HG02678 (cell line): ENCODE measurements at regions not wholly inside any gene's neighbourhood (a gene's known extent, or its start where the extent isn't known, plus 50 kb on each side); places are given as distances from the start of the nearest gene placed in this dataset.

Experiments used
- ATAC-seq: cut with Tn5 transposase; IDR thresholded peaks from one replicate; pipeline ENCODE4 v1.9.1; 2021; ENCODE audit warnings: mild to moderate bottlenecking, moderate library complexity; ENCODE audit not compliant: unreplicated experiment

- no peak for ATAC-seq
Measured at GRCh38 chr9:19732441-19732951, 56.3 kb downstream of the SLC24A2 start.

DNA sequence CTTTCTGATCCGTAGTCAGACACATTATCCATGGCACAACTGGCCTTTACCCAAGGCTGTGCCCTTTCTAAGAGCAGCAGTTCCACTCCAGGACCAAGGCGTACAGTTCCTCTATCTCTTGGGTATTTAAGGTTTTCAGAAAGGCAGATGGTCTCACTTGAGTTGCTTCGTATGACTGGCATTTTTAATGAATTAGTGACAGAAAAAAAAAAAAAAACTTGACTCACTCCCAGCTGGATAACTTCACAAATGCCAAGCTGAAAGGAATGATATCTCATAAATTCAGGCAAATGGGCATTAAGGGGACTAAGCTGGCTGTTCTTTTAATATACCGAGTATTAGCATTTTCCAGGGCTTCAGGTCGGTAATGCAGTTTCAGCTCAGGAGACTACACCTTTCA lies 60.7 kb downstream of the SLC24A2 start:
- no peak for ATAC-seq

DNA sequence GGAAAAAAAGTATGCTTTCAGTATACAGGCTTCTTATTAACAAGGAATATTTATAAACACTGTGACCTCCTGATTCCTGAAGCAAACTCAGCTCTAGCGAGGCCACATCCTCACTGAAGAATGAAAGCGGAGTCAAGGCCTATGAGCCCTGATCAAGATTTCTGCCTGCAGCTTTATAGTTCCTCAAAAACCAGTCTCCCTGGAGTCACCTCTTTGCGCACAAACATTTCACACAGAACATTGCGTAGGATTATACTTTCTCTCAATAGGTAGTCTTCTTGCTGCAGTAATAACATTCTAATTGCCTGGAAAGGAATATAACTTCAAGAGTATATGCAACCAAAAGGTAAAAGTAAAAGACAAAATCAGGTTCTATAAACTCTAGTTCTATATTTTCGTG lies 62.9 kb downstream of the SLC24A2 start:
- ATAC-seq, result no peak

GRCh38 chr9:19720377-19720776 lies 68.5 kb downstream of the SLC24A2 start:
- no peak for ATAC-seq

- ATAC-seq, result no peak
Measured at GRCh38 chr9:19703702-19704101, 85.1 kb downstream of the SLC24A2 start.

DNA sequence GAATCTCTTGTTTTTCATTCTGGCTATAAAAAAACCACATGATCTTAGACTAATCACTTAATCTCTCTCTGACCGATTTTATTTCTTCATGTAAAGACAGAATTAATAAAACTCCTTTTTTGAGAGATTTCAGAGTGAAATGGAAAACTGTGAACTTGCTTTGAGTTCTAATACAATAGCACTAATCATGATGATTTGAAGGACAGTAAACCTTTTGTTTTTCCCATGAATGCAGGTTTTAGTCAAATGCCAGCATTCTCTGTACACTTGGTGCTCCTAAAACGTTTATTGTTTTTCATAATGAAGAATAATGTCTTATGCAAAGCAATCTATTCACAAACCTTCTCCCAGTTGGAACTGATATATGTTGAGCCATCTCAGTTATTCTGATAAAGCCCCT lies 86.8 kb downstream of the SLC24A2 start:
- no peak for ATAC-seq

GRCh38 chr9:19701274-19701673 lies 87.6 kb downstream of the SLC24A2 start:
- no peak for ATAC-seq

GRCh38 chr9:19700699-19701098 lies 88.1 kb downstream of the SLC24A2 start:
- ATAC-seq, result no peak

- no peak for ATAC-seq
Measured at GRCh38 chr9:19699756-19700155, 89.1 kb downstream of the SLC24A2 start.

GRCh38 chr9:19698960-19699359 lies 89.9 kb downstream of the SLC24A2 start:
- no peak for ATAC-seq

GRCh38 chr9:19694601-19695000 lies 94.2 kb downstream of the SLC24A2 start:
- ATAC-seq, result no peak

- no peak for ATAC-seq
Measured at GRCh38 chr9:19690128-19690527, 98.7 kb downstream of the SLC24A2 start.

DNA sequence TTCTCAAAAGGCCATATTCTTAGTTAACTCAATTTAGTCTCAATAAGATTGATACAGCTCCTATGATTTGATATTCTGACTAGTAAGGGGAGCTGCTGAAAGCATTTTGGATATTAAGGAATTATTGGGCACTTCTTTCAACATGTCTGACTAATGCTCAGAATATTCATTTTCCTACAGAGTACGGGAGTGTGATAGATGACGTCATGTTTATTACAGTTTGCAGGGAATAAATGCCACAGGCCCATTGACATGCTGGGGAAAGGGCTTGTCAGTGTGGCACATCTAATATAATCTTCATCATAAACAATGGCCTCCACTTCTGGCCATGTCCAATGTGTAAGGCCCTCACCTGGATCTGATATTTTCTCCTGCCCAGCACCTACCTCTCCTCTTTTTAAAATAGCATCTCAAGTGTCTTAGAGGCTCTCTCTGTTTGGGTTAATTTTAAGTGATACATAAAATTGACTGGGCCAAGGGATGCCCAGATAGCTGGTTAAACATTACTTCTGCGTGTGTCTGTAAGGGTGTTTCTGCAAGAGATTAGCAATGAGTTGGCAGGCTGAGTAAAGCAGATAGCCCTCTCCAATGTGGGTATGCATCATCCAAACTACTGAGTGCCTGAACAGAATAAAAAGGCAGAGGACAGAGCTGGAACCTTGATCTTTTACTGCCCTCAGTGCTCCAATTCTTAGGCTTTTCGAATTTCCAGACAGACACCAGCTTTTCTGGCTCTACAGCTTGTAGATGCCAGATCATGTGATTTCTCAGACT lies 99.3 kb downstream of the SLC24A2 start:
- no peak for ATAC-seq

- no peak for ATAC-seq
Measured at GRCh38 chr9:19683715-19684114, 105.1 kb downstream of the SLC24A2 start.

DNA sequence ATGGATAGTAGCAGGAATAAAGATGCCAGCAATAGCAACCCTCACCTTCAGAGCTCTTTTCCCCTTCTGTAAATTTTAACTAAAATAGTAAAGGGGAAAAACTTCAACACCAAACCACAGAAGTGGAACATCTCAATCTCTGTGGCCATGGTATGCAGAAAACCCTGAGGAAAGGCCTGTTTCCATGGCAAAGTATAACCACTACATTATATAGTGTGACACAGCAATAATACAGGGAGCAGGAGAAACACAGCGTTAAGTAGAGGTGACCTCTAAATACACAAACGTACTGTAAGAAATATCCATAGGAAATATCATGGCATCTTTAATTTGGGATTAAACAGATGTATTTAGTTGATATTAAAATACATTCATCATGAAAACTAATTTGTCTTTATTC lies 106.4 kb downstream of the SLC24A2 start:
- ATAC-seq, result no peak

DNA sequence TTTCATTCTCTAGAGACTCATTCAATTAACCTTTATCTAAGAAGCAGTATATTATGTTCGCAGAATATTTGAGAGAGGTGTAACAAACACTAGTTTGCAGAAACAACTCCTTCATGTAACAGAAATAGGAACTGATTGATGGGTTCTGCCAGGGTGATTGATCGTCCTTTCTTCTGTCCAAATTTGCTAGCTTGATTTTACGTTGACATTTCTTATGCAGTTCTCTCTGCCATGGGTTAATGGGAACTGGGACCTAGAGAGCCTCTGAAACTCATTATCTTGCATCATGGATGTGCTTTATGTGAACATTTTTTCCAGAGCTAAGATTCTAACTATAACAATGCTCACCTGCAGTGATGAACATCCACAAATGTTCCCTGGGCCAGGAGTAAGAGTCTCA lies 107.0 kb downstream of the SLC24A2 start:
- ATAC-seq, result no peak

GRCh38 chr9:19677924-19678323 lies 110.9 kb downstream of the SLC24A2 start:
- no peak for ATAC-seq

DNA sequence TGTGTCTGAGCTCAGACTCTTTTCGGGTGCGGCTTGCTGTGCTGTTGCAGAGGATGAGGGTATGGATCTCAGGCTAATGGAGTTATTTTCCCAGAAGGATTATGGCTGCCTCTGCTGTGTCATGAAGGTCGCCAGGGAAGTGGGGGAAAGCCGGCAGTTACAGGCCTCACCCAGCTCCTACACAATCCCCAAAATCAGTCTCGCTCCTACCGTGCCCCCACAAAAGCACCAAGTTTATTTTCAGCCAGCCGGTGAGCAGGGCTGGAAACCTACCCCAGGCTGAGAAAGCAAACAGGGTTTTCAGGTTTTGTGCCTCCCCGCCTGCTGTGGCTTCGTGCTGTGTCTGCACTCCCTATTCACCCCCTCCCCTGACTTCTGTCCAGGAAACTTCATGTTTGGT lies 113.3 kb downstream of the SLC24A2 start:
- ATAC-seq, result no peak

- no peak for ATAC-seq
Measured at GRCh38 chr9:19666575-19666974, 122.3 kb downstream of the SLC24A2 start.

DNA sequence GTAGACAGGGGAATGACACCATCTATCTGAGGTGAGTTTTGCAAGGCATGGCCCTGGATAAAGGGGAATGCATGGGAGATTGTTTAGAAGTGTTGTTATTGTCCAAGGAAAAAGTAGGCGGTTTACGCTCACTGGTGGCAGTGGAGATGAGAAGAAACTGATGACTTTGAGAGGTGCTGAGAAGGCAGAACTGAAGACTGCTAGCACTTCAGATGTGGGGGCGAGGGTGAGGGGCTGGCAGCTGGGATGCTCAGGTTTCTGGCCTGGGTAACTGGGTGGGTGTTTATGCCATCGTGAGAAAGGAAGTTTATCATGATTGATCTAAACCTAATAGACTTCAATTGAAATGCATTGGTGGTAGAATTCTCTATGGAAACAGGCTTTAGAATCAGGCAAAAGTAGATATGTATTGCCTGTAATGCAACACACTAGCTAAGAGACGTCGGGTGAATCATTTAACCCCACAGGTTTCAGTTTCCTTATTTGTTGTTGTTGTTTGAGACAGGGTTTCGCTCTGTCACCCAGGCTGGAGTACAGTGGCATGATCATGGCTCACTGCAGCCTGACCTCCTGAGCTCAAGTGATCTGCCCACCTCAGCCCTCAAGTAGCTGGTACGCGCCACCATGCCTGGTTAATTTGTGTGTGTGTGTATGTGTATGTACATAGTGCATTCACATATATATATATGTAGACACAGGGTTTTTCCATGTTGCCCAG lies 123.5 kb downstream of the SLC24A2 start:
- ATAC-seq, result peak; percentile 99

DNA sequence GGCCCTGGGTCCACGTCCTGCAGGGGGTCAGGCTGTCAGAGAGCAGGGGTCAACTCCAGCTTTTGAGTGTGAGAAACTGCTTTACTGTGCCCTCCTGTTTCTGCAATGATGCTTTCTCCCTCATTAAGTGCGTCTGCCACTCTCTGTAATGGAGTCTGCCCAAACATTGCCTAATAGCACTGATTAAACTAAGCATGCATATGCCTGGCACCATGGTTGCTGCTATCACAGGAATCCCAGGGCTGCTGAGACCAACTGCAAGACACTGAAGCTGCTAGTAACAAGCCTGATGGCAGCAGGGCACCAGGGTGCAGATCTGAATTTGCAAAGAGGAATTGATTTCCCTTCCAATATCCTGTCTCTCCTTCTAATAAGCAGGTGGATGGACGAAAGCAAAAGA lies 125.3 kb downstream of the SLC24A2 start:
- no peak for ATAC-seq

DNA sequence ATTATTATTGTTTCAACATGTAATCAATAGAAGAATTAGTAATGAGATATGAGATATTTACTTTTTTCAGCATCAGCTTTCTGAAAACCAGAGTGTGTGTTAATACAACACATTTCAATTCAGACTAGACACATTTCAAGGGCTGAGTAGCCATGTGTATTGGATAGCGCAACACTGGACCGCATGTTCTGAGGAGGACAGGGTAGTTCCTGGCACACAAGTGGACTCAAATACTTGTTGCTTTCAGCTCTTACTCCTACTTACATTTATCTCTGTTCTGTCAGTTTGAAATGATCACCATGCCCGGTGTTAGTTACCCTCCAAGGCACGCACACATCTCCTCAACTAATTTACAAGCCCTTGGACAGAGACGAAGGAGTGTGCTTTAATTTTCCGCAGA lies 126.6 kb downstream of the SLC24A2 start:
- no peak for ATAC-seq
